ENCODE measurements at regions not wholly inside any gene's neighbourhood (a gene's known extent, or its start where the extent isn't known, plus 50 kb on each side); places are given as distances from the start of the nearest gene placed in this dataset.

- H3K4me1 Mint-ChIP-seq = no peaks in the 10 kb centered on the region
- WGBS (ENCODE audit: insufficient coverage) = 76% methylated on average over 3 of the region's 5 CpGs
- Histone ChIP-seq H3K9me3 (replicated peaks in 1 of 2; ENCODE audit: control insufficient read depth in 1 of 2, insufficient read depth in 1 of 2, low read length in 2 of 2) (peaks cover 4 to 8% of the 10 kb centered on the region in 2 donors), H3K4me2 (replicated peaks; ENCODE audit: extremely low read depth, low read length, poor library complexity, severe bottlenecking) (no peak overlapping the region), H3K27me3 (ENCODE audit: control insufficient read depth in 2 of 2, insufficient read depth in 2 of 2, low read length in 2 of 2) (no peaks in the 10 kb centered on the region), H3K79me2 (ENCODE audit: insufficient read depth, low read length) (no peaks in the 10 kb centered on the region), H2AFZ (ENCODE audit: insufficient read depth, low read depth, low read length, poor library complexity, severe bottlenecking) (no peak overlapping the region), H3K4me3 (replicated peaks in 1 of 3; ENCODE audit: low read depth in 2 of 3, low read length in 3 of 3) (no peak overlapping the region), H3K4me1 (ENCODE audit: control insufficient read depth in 1 of 2, insufficient read depth in 2 of 2, low read length in 2 of 2) (no peaks in the 10 kb centered on the region), H4K20me1 (ENCODE audit: insufficient read depth, low read length) (no peaks in the 10 kb centered on the region), H3K27ac (ENCODE audit: low read depth in 1 of 2, low read length in 2 of 2) (no peak overlapping the region), H3K9ac (ENCODE audit: insufficient read depth, low read length, poor library complexity, severe bottlenecking) (no peak overlapping the region), H3K36me3 (replicated peaks in 1 of 2; ENCODE audit: control insufficient read depth in 1 of 2, insufficient read depth in 2 of 2, low read length in 2 of 2) (no peaks in the 10 kb centered on the region)
- no peak for TF ChIP-seq CTCF (IDR thresholded peaks at IDR 0.05)
- peaks cover 2 to 8% (median 4%) of the 10 kb centered on the region in 3 donors for H3K27me3 Mint-ChIP-seq (ENCODE audit: low read depth in 3 of 3)
- intact Hi-C loops (cut with micrococcal nuclease) = no loop called here
- H3K9me3 Mint-ChIP-seq = peaks cover 7 to 18% (median 9%) of the 10 kb centered on the region in 7 donors
- no peak for DNase-seq
- H3K27ac Mint-ChIP-seq = no peak overlapping the region
- no peak overlapping the region for H3K4me3 Mint-ChIP-seq
- no peaks in the 10 kb centered on the region for H3K36me3 Mint-ChIP-seq
Measured at GRCh38 chr5:7225826-7226225, 170.1 kb upstream of the ADCY2 start.

GRCh38 chr5:7242118-7242710, 153.7 kb upstream of the ADCY2 start:
- Histone ChIP-seq H3K4me1 (ENCODE audit: control insufficient read depth in 1 of 2, insufficient read depth in 2 of 2, low read length in 2 of 2) (peaks cover 0 to 2% of the 10 kb centered on the region in 2 donors), H3K79me2 (ENCODE audit: insufficient read depth, low read length) (no peaks in the 10 kb centered on the region), H4K20me1 (ENCODE audit: insufficient read depth, low read length) (no peaks in the 10 kb centered on the region), H3K9me3 (replicated peaks in 1 of 2; ENCODE audit: control insufficient read depth in 1 of 2, insufficient read depth in 1 of 2, low read length in 2 of 2) (no peaks in the 10 kb centered on the region), H3K9ac (ENCODE audit: insufficient read depth, low read length, poor library complexity, severe bottlenecking) (no peak overlapping the region), H3K36me3 (replicated peaks in 1 of 2; ENCODE audit: control insufficient read depth in 1 of 2, insufficient read depth in 2 of 2, low read length in 2 of 2) (no peaks in the 10 kb centered on the region), H3K27ac (ENCODE audit: low read depth in 1 of 2, low read length in 2 of 2) (no peak overlapping the region), H3K4me2 (replicated peaks; ENCODE audit: extremely low read depth, low read length, poor library complexity, severe bottlenecking) (no peak overlapping the region), H2AFZ (ENCODE audit: insufficient read depth, low read depth, low read length, poor library complexity, severe bottlenecking) (no peak overlapping the region), H3K4me3 (replicated peaks in 1 of 3; ENCODE audit: low read depth in 2 of 3, low read length in 3 of 3) (no peak overlapping the region), H3K27me3 (ENCODE audit: control insufficient read depth in 2 of 2, insufficient read depth in 2 of 2, low read length in 2 of 2) (no peaks in the 10 kb centered on the region)
- no peak overlapping the region for H3K4me3 Mint-ChIP-seq
- H3K36me3 Mint-ChIP-seq = no peaks in the 10 kb centered on the region
- no peak for TF ChIP-seq CTCF (IDR thresholded peaks at IDR 0.05)
- H3K27me3 Mint-ChIP-seq (ENCODE audit: low read depth in 3 of 3) = peaks cover 0 to 2% (median 0%) of the 10 kb centered on the region in 3 donors
- DNase-seq = no peak
- 85% methylated on average over 5 of the region's 10 CpGs for WGBS (ENCODE audit: insufficient coverage)
- no peak overlapping the region for H3K27ac Mint-ChIP-seq
- H3K4me1 Mint-ChIP-seq = peaks cover 2% of the 10 kb centered on the region
- peaks cover 0 to 2% (median 0%) of the 10 kb centered on the region in 7 donors for H3K9me3 Mint-ChIP-seq
- intact Hi-C loops (cut with micrococcal nuclease) = no loop called here
